H1 (cell line): ENCODE measurements at regions not wholly inside any gene's neighbourhood (a gene's known extent, or its start where the extent isn't known, plus 50 kb on each side); places are given as distances from the start of the nearest gene placed in this dataset.

Source experiments
- CTCF ChIA-PET: fragments of 300-600 bp; sonication (Branson Sonifier 250); formaldehyde crosslinking; loops from one replicate; lab custom pipeline; 2021; ENCODE audit not compliant: partially characterized antibody; lab: Charles Lee
- POLR2A ChIA-PET: fragments of 300-600 bp; sonication (Branson Sonifier 250); formaldehyde crosslinking; loops from one replicate; lab custom pipeline; 2021; ENCODE audit warnings: inconsistent platforms; ENCODE audit not compliant: partially characterized antibody; lab: Charles Lee
- DNase-seq, 2 experiments: peaks; one replicate each; pipeline versions ENCODE4 v3.0.0 to v3.0.0-alpha.2; 2010 to 2022; ENCODE audit warnings: low spot score in 2 of 2, low read depth in 1 of 2, mixed read lengths in 1 of 2
- FAIRE-seq: peaks from 2 replicates; lab custom pipeline; 2011; peaks lifted over from hg19 to GRCh38; lab: Jason Lieb, UNC
- H2AFZ ChIP-seq: 2 replicates; pipeline ENCODE4 v1.8.1; 2012; ENCODE audit warnings: low read length, inconsistent platforms
- H2AK5ac ChIP-seq: 2 replicates; pipeline ENCODE4 v1.6.1; 2013; ENCODE audit warnings: low read depth, low read length
- H2BK120ac ChIP-seq: replicated peaks from 2 replicates; pipeline ENCODE3; 2013; ENCODE audit warnings: low read depth, low read length, inconsistent platforms
- H2BK12ac ChIP-seq: 2 replicates; pipeline ENCODE4 v1.6.1; 2013; ENCODE audit warnings: low read depth, low read length
- H2BK15ac ChIP-seq: 2 replicates; pipeline ENCODE4 v1.6.1; 2013; ENCODE audit warnings: low read length
- H2BK20ac ChIP-seq: 2 replicates; pipeline ENCODE4 v1.6.1; 2013; ENCODE audit warnings: low read length
- H2BK5ac ChIP-seq: 2 replicates; pipeline ENCODE4 v1.6.1; 2013; ENCODE audit warnings: low read depth, low read length
- H3K14ac ChIP-seq: 2 replicates; pipeline ENCODE4 v1.6.1; 2013; ENCODE audit warnings: inconsistent platforms; ENCODE audit not compliant: insufficient read length
- H3K18ac ChIP-seq: 2 replicates; pipeline ENCODE4 v1.6.1; 2013; ENCODE audit warnings: low read length; ENCODE audit errors: extremely low read depth
- H3K23ac ChIP-seq: 2 replicates; pipeline ENCODE4 v1.6.1; 2013; ENCODE audit warnings: inconsistent platforms; ENCODE audit not compliant: insufficient read length
- H3K23me2 ChIP-seq: 2 replicates; pipeline ENCODE4 v1.6.1; 2013; ENCODE audit warnings: low read depth, low read length
- H3K27ac ChIP-seq: 2 replicates; pipeline ENCODE4 v1.6.1; 2011; ENCODE audit warnings: low read depth, low read length, inconsistent platforms
- H3K27me3 ChIP-seq, 4 experiments: replicated peaks in 1 of 4; 1 replicate in 1 of 4; 2 replicates in 3 of 4; pipeline versions ENCODE4 v1.6.1 to v1.8.1; 2011 to 2013; ENCODE audit warnings: low read length in 3 of 4, mild to moderate bottlenecking in 3 of 4, inconsistent platforms in 2 of 4, mixed read lengths in 2 of 4, moderate library complexity in 1 of 4; ENCODE audit not compliant: control insufficient read depth in 3 of 4, insufficient read depth in 3 of 4; ENCODE audit errors: extremely low read depth in 1 of 4
- H3K36me3 ChIP-seq, 4 experiments: 2 replicates each; pipeline versions ENCODE4 v1.6.1 to v1.8.1; 2011 to 2013; ENCODE audit warnings: mild to moderate bottlenecking in 4 of 4, low read length in 3 of 4, moderate library complexity in 2 of 4, control low read depth in 1 of 4, inconsistent platforms in 1 of 4; ENCODE audit not compliant: insufficient read depth in 4 of 4, control insufficient read depth in 2 of 4
- H3K4ac ChIP-seq: replicated peaks from 2 replicates; pipeline ENCODE3; 2013; ENCODE audit warnings: low read length, low read depth, mixed read lengths, inconsistent platforms; ENCODE audit not compliant: insufficient read length
- H3K4me1 ChIP-seq, 4 experiments: replicated peaks in 1 of 4; 1 replicate in 1 of 4; 2 replicates in 3 of 4; pipeline versions ENCODE4 v1.6.1 to v1.8.1; 2011 to 2013; ENCODE audit warnings: low read length in 3 of 4, inconsistent platforms in 2 of 4, mixed read lengths in 1 of 4; ENCODE audit not compliant: insufficient read depth in 4 of 4, control insufficient read depth in 3 of 4
- H3K4me2 ChIP-seq, 2 experiments: 2 replicates each; pipeline versions ENCODE4 v1.6.1 to v1.8.1; 2011 to 2013; ENCODE audit warnings: low read depth in 2 of 2, low read length in 2 of 2, control low read depth in 1 of 2, inconsistent platforms in 1 of 2, mild to moderate bottlenecking in 1 of 2; ENCODE audit not compliant: insufficient read depth in 1 of 2
- H3K4me3 ChIP-seq, 4 experiments: fragments of 200-600, 300-600 bp in 1 of 4; sonication (generic), shearing (Covaris generic), sonication (Bioruptor Twin) in 1 of 4; 2 replicates each; pipeline versions ENCODE4 v1.5.1 to v1.8.1; 2011 to 2016; ENCODE audit warnings: low read length in 4 of 4, low read depth in 3 of 4, control low read depth in 2 of 4, inconsistent platforms in 2 of 4, mild to moderate bottlenecking in 2 of 4, mixed read lengths in 1 of 4, moderate library complexity in 1 of 4; ENCODE audit not compliant: insufficient read depth in 2 of 4; ENCODE audit errors: extremely low read depth in 1 of 4
- H3K56ac ChIP-seq: replicated peaks from 2 replicates; pipeline ENCODE3; 2013; ENCODE audit warnings: low read depth, mild to moderate bottlenecking, mixed read lengths, low read length, inconsistent platforms; ENCODE audit not compliant: insufficient read length
- H3K79me1 ChIP-seq: 2 replicates; pipeline ENCODE4 v1.6.1; 2013; ENCODE audit warnings: low read depth, low read length, control low read depth
- H3K79me2 ChIP-seq, 2 experiments: 2 replicates each; pipeline versions ENCODE4 v1.6.1 to v1.8.1; 2012 to 2013; ENCODE audit warnings: low read length in 2 of 2, mild to moderate bottlenecking in 2 of 2, inconsistent platforms in 1 of 2; ENCODE audit not compliant: insufficient read depth in 2 of 2, control insufficient read depth in 1 of 2
- H3K9ac ChIP-seq, 4 experiments: replicated peaks in 1 of 4; 1 replicate in 1 of 4; 2 replicates in 3 of 4; pipeline versions ENCODE4 v1.6.1 to v1.8.1; 2011 to 2013; ENCODE audit warnings: low read depth in 3 of 4, low read length in 3 of 4, control low read depth in 2 of 4, mild to moderate bottlenecking in 2 of 4, moderate library complexity in 2 of 4, inconsistent platforms in 1 of 4; ENCODE audit errors: extremely low read depth in 1 of 4
- H3K9me3 ChIP-seq, 2 experiments: 2 replicates each; pipeline versions ENCODE4 v1.6.1 to v1.8.1; 2012 to 2013; ENCODE audit warnings: mild to moderate bottlenecking in 2 of 2, moderate library complexity in 2 of 2, control low read depth in 1 of 2, inconsistent platforms in 1 of 2, low read depth in 1 of 2, low read length in 1 of 2, mixed read lengths in 1 of 2; ENCODE audit not compliant: insufficient read depth in 2 of 2
- H4K20me1 ChIP-seq, 2 experiments: replicated peaks in 1 of 2; 2 replicates each; pipeline versions ENCODE3 to v1.8.1; 2011 to 2013; ENCODE audit warnings: inconsistent platforms in 2 of 2, low read length in 2 of 2, mild to moderate bottlenecking in 1 of 2; ENCODE audit not compliant: insufficient read depth in 2 of 2, control insufficient read depth in 1 of 2
- H4K5ac ChIP-seq: 2 replicates; pipeline ENCODE4 v1.6.1; 2013; ENCODE audit warnings: low read length, low read depth, mixed read lengths, inconsistent platforms; ENCODE audit not compliant: insufficient read length
- H4K8ac ChIP-seq: 2 replicates; pipeline ENCODE4 v1.8.0; 2013; ENCODE audit warnings: mild to moderate bottlenecking, moderate library complexity, low read length, inconsistent platforms; ENCODE audit not compliant: insufficient read depth; ENCODE audit errors: extremely low read depth
- H4K91ac ChIP-seq: replicated peaks from 2 replicates; pipeline ENCODE3; 2013; ENCODE audit warnings: low read length, mixed read lengths, inconsistent platforms; ENCODE audit not compliant: insufficient read length
- ASH2L ChIP-seq: fragments of 200-600, 300-600 bp; sonication (generic); IDR thresholded peaks from one replicate; pipeline ENCODE4 v1.7.1; 2017; ENCODE audit warnings: low read length
- CHD2 ChIP-seq: IDR thresholded peaks from 2 replicates; pipeline ENCODE4 v1.6.1; 2012; ENCODE audit warnings: low read length, improper control_type of control experiment
- HDAC2 ChIP-seq, 2 experiments: fragments of 300-600 bp in 1 of 2; sonication (generic) in 1 of 2; IDR thresholded peaks; 2 replicates each; pipeline ENCODE4 v1.6.1; 2011 to 2012; ENCODE audit warnings: low read depth in 2 of 2, low read length in 2 of 2, mild to moderate bottlenecking in 2 of 2, moderate library complexity in 2 of 2, borderline replicate concordance in 1 of 2, inconsistent platforms in 1 of 2
- JUND ChIP-seq: IDR thresholded peaks from 2 replicates; pipeline ENCODE4 v1.6.1; 2011; ENCODE audit warnings: mild to moderate bottlenecking, improper control_type of control experiment, low read length
- KDM1A ChIP-seq: fragments of 200-600, 300-600 bp; sonication (generic); IDR thresholded peaks from 2 replicates; pipeline ENCODE4 v1.7.1; 2016; ENCODE audit warnings: mild to moderate bottlenecking, low read length, borderline replicate concordance
- MAFK ChIP-seq: IDR thresholded peaks from 2 replicates; pipeline ENCODE4 v1.6.1; 2012; ENCODE audit warnings: low read depth, mild to moderate bottlenecking, improper control_type of control experiment, low read length
- PHF8 ChIP-seq: fragments of 200-600 bp; sonication (generic); conservative IDR thresholded peaks from 2 replicates; pipeline ENCODE4 v1.7.1; 2012; ENCODE audit warnings: low read depth, mild to moderate bottlenecking, inconsistent platforms, low read length, moderate library complexity
- POLR2A ChIP-seq, 2 experiments: IDR thresholded peaks; 1 replicate in 1 of 2; 2 replicates in 1 of 2; pipeline ENCODE4 v1.6.1; 2011; ENCODE audit warnings: low read depth in 2 of 2, low read length in 2 of 2, mild to moderate bottlenecking in 2 of 2; ENCODE audit errors: control extremely low read depth in 1 of 2
- POLR2AphosphoS5 ChIP-seq: IDR thresholded peaks from 2 replicates; pipeline ENCODE4 v1.6.1; 2011; ENCODE audit warnings: low read depth, low read length
- POU5F1 ChIP-seq: IDR thresholded peaks from 2 replicates; pipeline ENCODE4 v1.6.1; 2011; ENCODE audit warnings: low read depth, mild to moderate bottlenecking, low read length, moderate library complexity
- RAD21 ChIP-seq, 2 experiments: IDR thresholded peaks in 1 of 2; conservative IDR thresholded peaks in 1 of 2; 2 replicates each; pipeline ENCODE4 v1.6.1; 2011; ENCODE audit warnings: low read depth in 2 of 2, low read length in 2 of 2, improper control_type of control experiment in 1 of 2, inconsistent platforms in 1 of 2, mild to moderate bottlenecking in 1 of 2, moderate library complexity in 1 of 2
- RFX5 ChIP-seq: IDR thresholded peaks from 2 replicates; pipeline ENCODE4 v1.6.1; 2011; ENCODE audit warnings: low read depth, low read length, improper control_type of control experiment, borderline replicate concordance
- SP1 ChIP-seq: IDR thresholded peaks from 2 replicates; pipeline ENCODE4 v1.6.1; 2011; ENCODE audit warnings: low read depth, low read length
- TEAD4 ChIP-seq: IDR thresholded peaks from 2 replicates; pipeline ENCODE4 v1.6.1; 2012; ENCODE audit warnings: low read depth, low read length, inconsistent platforms, mixed read lengths
- WGBS, 2 experiments: shearing (Covaris generic) in 1 of 2; methylation state at CpG; one replicate each; pipeline versions ENCODE4 v1.1.6 to v1.1.7; 2013 to 2015; ENCODE audit warnings: low lambda C conversion rate in 2 of 2, mixed read lengths in 2 of 2, inconsistent platforms in 1 of 2, low coverage in 1 of 2, missing lambda C conversion rate in 1 of 2; ENCODE audit not compliant: insufficient replicate concordance in 2 of 2, insufficient coverage in 1 of 2, insufficient read length in 1 of 2; ENCODE audit errors: extremely low coverage in 1 of 2, missing lambda C conversion rate in 1 of 2; 5-methylcytosine and 5-hydroxymethylcytosine counted together
- TF ChIP-seq, protein P1 (sequence below): IDR thresholded peaks from 2 replicates; pipeline ENCODE4 v1.6.1; 2012; ENCODE audit warnings: inconsistent platforms

GRCh38 chr5:165720901-165721300 is 2215.5 kb downstream of the MAT2B start:
- DNase-seq (no peak), FAIRE-seq (no peak)
- Histone ChIP-seq H3K23me2 (no peaks in the 10 kb centered on the region), H2BK5ac (no peak overlapping the region), H3K36me3 (no peaks in the 10 kb centered on the region), H3K56ac (no peak overlapping the region), H3K18ac (no peak overlapping the region), H3K4me2 (no peak overlapping the region), H3K14ac (no peak overlapping the region), H3K27me3 (no peaks in the 10 kb centered on the region), H2BK12ac (no peak overlapping the region), H2BK120ac (no peak overlapping the region), H2AFZ (0 out of 2 replicates have a peak overlapping the region, but pooled peaks have one; percentile 16), H3K79me2 (no peaks in the 10 kb centered on the region), H3K4me3 (no peak overlapping the region), H3K23ac (no peak overlapping the region), H3K9ac (no peak overlapping the region), H2BK15ac (no peak overlapping the region), H3K4me1 (no peaks in the 10 kb centered on the region), H4K91ac (no peak overlapping the region), H3K9me3 (no peaks in the 10 kb centered on the region), H3K27ac (no peak overlapping the region), H4K5ac (no peak overlapping the region), H4K20me1 (no peaks in the 10 kb centered on the region), H2BK20ac (no peak overlapping the region), H3K79me1 (no peaks in the 10 kb centered on the region), H2AK5ac (no peak overlapping the region), H4K8ac (no peak overlapping the region), H3K4ac (no peak overlapping the region)
- ChIA-PET CTCF (interaction anchor here (0.6 to 1.1 kb wide), 2 partner anchors 19 to 354 kb away, joined by 3 read pairs; no protein-coding TSS in a partner anchor), POLR2A (no interaction called here)
- 88% methylated on average over 3 of the region's 3 CpGs; no CpG with 5 or more reads in 1 of the 2 experiments for WGBS, 2 experiments
- TF ChIP-seq ASH2L, result no peak
- TF ChIP-seq CHD2, result no peak
- no peak for TF ChIP-seq JUND
- no peak for TF ChIP-seq KDM1A
- TF ChIP-seq POLR2A (IDR thresholded peaks at IDR 0.05; ENCODE audit: control extremely low read depth in 1 of 2, low read depth in 2 of 2, low read length in 2 of 2), result no peak
- TF ChIP-seq, protein P1, sequence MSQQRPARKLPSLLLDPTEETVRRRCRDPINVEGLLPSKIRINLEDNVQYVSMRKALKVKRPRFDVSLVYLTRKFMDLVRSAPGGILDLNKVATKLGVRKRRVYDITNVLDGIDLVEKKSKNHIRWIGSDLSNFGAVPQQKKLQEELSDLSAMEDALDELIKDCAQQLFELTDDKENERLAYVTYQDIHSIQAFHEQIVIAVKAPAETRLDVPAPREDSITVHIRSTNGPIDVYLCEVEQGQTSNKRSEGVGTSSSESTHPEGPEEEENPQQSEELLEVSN, result no peak
- TF ChIP-seq PHF8, result no peak
- TF ChIP-seq POLR2AphosphoS5, result no peak
- TF ChIP-seq RFX5, result no peak
- no peak for TF ChIP-seq TEAD4
- TF ChIP-seq POU5F1, result no peak
- no peak for TF ChIP-seq RAD21 (IDR thresholded peaks at IDR 0.05 in 1 of 2, conservative IDR thresholded peaks at IDR 0.05 in 1 of 2; ENCODE audit: low read depth in 2 of 2, low read length in 2 of 2)
- no peak for TF ChIP-seq HDAC2 (IDR thresholded peaks at IDR 0.05; ENCODE audit: borderline replicate concordance in 1 of 2, low read depth in 2 of 2, low read length in 2 of 2)
- no peak for TF ChIP-seq SP1
- no peak for TF ChIP-seq MAFK
